Breast epithelium (tissue), 4 donors: ENCODE measurements at regions not wholly inside any gene's neighbourhood (a gene's known extent, or its start where the extent isn't known, plus 50 kb on each side); places are given as distances from the start of the nearest gene placed in this dataset.

Experiments
- DNase-seq, 2 donors: peaks; one replicate each; pipeline ENCODE4 v3.0.0-alpha.2; 2019; ENCODE audit warnings: low spot score in 2 of 2
- H3K27ac ChIP-seq, 2 donors: fragments of 200-600 bp; sonication (generic) in 1 of 2; one replicate each; pipeline ENCODE4 v1.5.1; 2016 to 2019; ENCODE audit warnings: mild to moderate bottlenecking in 1 of 2
- H3K27me3 ChIP-seq, 2 donors: fragments of 200-600 bp; sonication (generic) in 1 of 2; one replicate each; pipeline versions ENCODE4 v1.5.1 to v1.6.0; 2017 to 2019; ENCODE audit warnings: control low read depth in 1 of 2, mild to moderate bottlenecking in 1 of 2
- H3K36me3 ChIP-seq: fragments of 200-600 bp; one replicate; pipeline ENCODE4 v1.5.1; 2019
- H3K4me1 ChIP-seq, 2 donors: fragments of 200-600 bp; sonication (generic); one replicate each; pipeline ENCODE4 v1.5.1; 2016 to 2019; ENCODE audit warnings: control low read depth in 1 of 2
- H3K4me3 ChIP-seq, 3 donors: fragments of 200-600 bp; sonication (generic); 1 replicate in 2 of 3; 2 replicates in 1 of 3; pipeline ENCODE4 v1.5.1; 2016 to 2019; ENCODE audit warnings: mild to moderate bottlenecking in 3 of 3, moderate library complexity in 2 of 3
- H3K9me3 ChIP-seq, 2 donors: fragments of 200-600 bp; sonication (generic) in 1 of 2; one replicate each; pipeline ENCODE4 v1.5.1; 2016 to 2019; ENCODE audit warnings: control low read depth in 1 of 2
- POLR2A ChIP-seq: fragments of 450-650 bp; IDR thresholded peaks from one replicate; pipeline ENCODE4 v1.6.1; 2016; ENCODE audit warnings: antibody characterized with exemption, mild to moderate bottlenecking, moderate library complexity
- POLR2AphosphoS5 ChIP-seq, 3 donors: sonication (generic); formaldehyde crosslinking; IDR thresholded peaks; one replicate each; pipeline ENCODE4 v1.6.1; 2017; ENCODE audit warnings: antibody characterized with exemption in 3 of 3
- intact Hi-C: fragments of 100-400 bp; cut with DNase I; formaldehyde crosslinking; loops from one replicate; pipeline ENCODE4 v1.15.1; 2023; ENCODE audit warnings: low total_unique reads
- TF ChIP-seq, protein P1 (sequence below), 3 donors: fragments of 450-650 bp; IDR thresholded peaks; one replicate each; pipeline ENCODE4 v1.5.1; 2016 to 2017; ENCODE audit warnings: antibody characterized with exemption in 3 of 3, mild to moderate bottlenecking in 3 of 3, moderate library complexity in 3 of 3

DNA sequence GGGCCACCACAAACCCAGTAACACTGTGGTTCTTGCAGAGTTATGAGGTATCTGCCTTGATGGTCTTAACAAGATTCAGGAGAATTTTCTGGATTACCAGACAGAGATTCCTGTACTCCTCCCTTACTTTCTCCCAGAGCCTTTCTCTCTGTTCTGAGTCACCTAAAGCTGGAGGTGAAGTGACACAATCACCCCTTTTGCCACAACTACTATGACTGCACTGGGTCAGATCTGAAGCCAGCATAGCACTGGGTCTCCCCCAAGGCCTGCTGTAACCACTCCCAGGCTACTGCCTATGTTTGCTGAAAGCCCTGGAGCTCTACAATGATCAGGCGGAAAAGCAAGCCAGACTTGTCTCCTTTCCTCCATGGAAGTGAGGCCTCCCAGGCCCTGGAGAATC is 156.7 kb upstream of the NEGR1 start:
- no peak overlapping the region for H3K4me3 ChIP-seq
- no peak for DNase-seq
- H3K27ac ChIP-seq = no peak overlapping the region
- no peaks in the 10 kb centered on the region for H3K9me3 ChIP-seq
- H3K36me3 ChIP-seq = no peaks in the 10 kb centered on the region
- H3K27me3 ChIP-seq = no peaks in the 10 kb centered on the region
- no peaks in the 10 kb centered on the region for H3K4me1 ChIP-seq
- intact Hi-C loops = no loop called here
- TF ChIP-seq, protein P1, sequence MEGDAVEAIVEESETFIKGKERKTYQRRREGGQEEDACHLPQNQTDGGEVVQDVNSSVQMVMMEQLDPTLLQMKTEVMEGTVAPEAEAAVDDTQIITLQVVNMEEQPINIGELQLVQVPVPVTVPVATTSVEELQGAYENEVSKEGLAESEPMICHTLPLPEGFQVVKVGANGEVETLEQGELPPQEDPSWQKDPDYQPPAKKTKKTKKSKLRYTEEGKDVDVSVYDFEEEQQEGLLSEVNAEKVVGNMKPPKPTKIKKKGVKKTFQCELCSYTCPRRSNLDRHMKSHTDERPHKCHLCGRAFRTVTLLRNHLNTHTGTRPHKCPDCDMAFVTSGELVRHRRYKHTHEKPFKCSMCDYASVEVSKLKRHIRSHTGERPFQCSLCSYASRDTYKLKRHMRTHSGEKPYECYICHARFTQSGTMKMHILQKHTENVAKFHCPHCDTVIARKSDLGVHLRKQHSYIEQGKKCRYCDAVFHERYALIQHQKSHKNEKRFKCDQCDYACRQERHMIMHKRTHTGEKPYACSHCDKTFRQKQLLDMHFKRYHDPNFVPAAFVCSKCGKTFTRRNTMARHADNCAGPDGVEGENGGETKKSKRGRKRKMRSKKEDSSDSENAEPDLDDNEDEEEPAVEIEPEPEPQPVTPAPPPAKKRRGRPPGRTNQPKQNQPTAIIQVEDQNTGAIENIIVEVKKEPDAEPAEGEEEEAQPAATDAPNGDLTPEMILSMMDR (IDR thresholded peaks at IDR 0.05) = no peak
- no peak for TF ChIP-seq POLR2AphosphoS5 (IDR thresholded peaks at IDR 0.05)
- TF ChIP-seq POLR2A = no peak

DNA sequence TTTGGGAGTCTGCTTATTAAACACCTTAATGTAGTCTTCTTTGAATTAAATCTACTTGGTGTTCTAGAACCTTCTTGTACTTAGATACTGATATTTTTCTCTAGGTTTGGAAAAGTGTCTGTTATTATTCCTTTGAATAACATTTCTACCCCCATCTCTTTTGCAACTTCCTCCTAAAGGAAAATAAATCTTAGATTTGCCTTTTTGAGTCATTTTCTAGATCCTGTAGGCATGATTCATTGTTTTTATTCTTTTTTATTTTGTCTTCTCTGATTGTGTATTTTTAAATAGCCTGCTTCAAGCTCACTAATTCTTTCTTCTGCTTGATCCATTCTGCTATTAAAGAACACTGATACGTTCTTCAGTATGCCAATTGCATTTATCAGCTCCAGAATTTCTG is 155.9 kb upstream of the NEGR1 start:
- DNase-seq = no peak
- Histone ChIP-seq H3K27me3 (no peaks in the 10 kb centered on the region), H3K4me1 (no peaks in the 10 kb centered on the region), H3K9me3 (no peaks in the 10 kb centered on the region), H3K27ac (no peak overlapping the region), H3K36me3 (no peaks in the 10 kb centered on the region), H3K4me3 (no peak overlapping the region)
- no peak for TF ChIP-seq POLR2A
- TF ChIP-seq POLR2AphosphoS5 (IDR thresholded peaks at IDR 0.05) = no peak
- TF ChIP-seq, protein P1 (IDR thresholded peaks at IDR 0.05) = no peak
- intact Hi-C loops = no loop called here

DNA sequence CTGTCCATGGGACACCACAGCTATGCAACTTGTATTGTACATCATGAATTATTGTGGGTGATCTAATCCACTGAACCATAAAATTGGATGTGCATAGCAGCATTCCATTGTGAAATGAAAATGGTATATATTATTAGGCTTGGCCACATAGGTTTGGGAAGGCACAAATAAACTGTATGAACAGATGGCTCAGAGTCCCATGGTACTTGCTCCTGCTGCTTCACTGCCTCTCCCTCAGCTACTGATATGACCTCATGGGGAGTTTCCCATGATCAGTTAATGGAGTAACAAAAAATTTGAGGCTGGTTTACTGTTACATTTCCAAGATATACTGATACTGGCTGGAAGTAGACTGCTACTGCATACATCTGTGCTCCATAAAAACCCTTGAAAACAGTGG is 152.7 kb upstream of the NEGR1 start:
- Histone ChIP-seq H3K9me3 (no peaks in the 10 kb centered on the region), H3K4me3 (no peak overlapping the region), H3K4me1 (no peaks in the 10 kb centered on the region), H3K27me3 (no peaks in the 10 kb centered on the region), H3K27ac (no peak overlapping the region), H3K36me3 (no peaks in the 10 kb centered on the region)
- TF ChIP-seq, protein P1 (IDR thresholded peaks at IDR 0.05) = no peak
- TF ChIP-seq POLR2AphosphoS5 (IDR thresholded peaks at IDR 0.05) = no peak
- TF ChIP-seq POLR2A = no peak
- DNase-seq = no peak
- intact Hi-C loops = no loop called here

DNA sequence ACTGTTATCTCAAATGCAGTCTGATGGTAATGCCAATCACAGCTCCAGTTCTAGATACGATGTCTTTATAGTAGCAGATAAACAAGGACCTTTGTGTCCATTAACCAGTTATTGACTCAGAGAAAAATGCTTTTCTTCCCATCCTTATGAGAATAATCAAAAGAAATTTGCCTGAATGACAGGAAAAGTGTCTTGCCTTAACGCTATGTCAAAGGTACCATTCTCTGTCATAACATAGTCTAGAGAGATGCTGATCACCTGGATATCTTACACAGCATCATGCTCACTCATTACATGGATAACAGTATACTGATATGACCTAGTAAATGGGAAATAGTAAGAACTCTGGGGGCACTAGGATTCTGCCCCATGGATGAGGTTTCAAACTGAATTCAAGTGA is 151.7 kb upstream of the NEGR1 start:
- Histone ChIP-seq H3K27me3 (no peaks in the 10 kb centered on the region), H3K4me3 (no peak overlapping the region), H3K4me1 (no peaks in the 10 kb centered on the region), H3K9me3 (no peaks in the 10 kb centered on the region), H3K27ac (no peak overlapping the region), H3K36me3 (no peaks in the 10 kb centered on the region)
- intact Hi-C loops = no loop called here
- DNase-seq = no peak
- TF ChIP-seq POLR2A = no peak
- TF ChIP-seq, protein P1 (IDR thresholded peaks at IDR 0.05) = no peak
- no peak for TF ChIP-seq POLR2AphosphoS5 (IDR thresholded peaks at IDR 0.05)

DNA sequence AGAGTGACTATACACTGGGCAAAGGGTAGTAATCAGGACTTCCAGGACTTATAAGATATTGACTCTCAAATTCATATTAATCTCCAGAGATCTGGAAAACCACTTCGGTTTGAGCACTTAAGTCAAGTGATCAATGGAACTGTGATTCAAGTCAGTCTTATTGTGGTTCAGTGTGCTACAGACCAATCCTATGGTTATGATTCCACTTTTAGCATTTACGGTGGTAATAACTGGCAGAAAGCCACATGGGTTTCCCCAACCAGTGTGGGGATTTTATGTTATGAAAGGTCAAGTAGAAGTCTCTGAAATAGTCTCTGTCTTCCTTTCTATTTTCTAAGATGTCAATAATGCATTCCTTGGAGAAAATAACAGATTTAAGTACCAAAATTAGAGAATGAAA is 151.3 kb upstream of the NEGR1 start:
- peaks cover 0 to 3% of the 10 kb centered on the region in 2 donors for H3K9me3 ChIP-seq
- no peaks in the 10 kb centered on the region for H3K4me1 ChIP-seq
- no peak overlapping the region for H3K4me3 ChIP-seq
- no peaks in the 10 kb centered on the region for H3K36me3 ChIP-seq
- no peak for DNase-seq
- TF ChIP-seq, protein P1 (IDR thresholded peaks at IDR 0.05) = no peak
- TF ChIP-seq POLR2AphosphoS5 (IDR thresholded peaks at IDR 0.05) (no peak), POLR2A (no peak)
- intact Hi-C loops = no loop called here
- H3K27ac ChIP-seq = no peak overlapping the region
- H3K27me3 ChIP-seq = no peaks in the 10 kb centered on the region
